ENCODE measurements at regions not wholly inside any gene's neighbourhood (a gene's known extent, or its start where the extent isn't known, plus 50 kb on each side); places are given as distances from the start of the nearest gene placed in this dataset.

- TF ChIP-seq, protein P1, sequence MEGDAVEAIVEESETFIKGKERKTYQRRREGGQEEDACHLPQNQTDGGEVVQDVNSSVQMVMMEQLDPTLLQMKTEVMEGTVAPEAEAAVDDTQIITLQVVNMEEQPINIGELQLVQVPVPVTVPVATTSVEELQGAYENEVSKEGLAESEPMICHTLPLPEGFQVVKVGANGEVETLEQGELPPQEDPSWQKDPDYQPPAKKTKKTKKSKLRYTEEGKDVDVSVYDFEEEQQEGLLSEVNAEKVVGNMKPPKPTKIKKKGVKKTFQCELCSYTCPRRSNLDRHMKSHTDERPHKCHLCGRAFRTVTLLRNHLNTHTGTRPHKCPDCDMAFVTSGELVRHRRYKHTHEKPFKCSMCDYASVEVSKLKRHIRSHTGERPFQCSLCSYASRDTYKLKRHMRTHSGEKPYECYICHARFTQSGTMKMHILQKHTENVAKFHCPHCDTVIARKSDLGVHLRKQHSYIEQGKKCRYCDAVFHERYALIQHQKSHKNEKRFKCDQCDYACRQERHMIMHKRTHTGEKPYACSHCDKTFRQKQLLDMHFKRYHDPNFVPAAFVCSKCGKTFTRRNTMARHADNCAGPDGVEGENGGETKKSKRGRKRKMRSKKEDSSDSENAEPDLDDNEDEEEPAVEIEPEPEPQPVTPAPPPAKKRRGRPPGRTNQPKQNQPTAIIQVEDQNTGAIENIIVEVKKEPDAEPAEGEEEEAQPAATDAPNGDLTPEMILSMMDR (IDR thresholded peaks at IDR 0.05), result no peak
- no peak for TF ChIP-seq POLR2A (IDR thresholded peaks at IDR 0.05)
- Histone ChIP-seq H3K36me3 (no peaks in the 10 kb centered on the region), H3K27ac (no peak overlapping the region), H3K9me3 (no peaks in the 10 kb centered on the region), H3K27me3 (no peaks in the 10 kb centered on the region), H3K4me3 (no peak overlapping the region), H3K4me1 (no peaks in the 10 kb centered on the region)
- intact Hi-C loops (cut with DNase I; ENCODE audit: low total_unique reads), result no loop called here
- no peak for DNase-seq
These were observed 194.1 kb upstream of the CCDC68 start for GRCh38 chr18:55153346-55153745.

DNA sequence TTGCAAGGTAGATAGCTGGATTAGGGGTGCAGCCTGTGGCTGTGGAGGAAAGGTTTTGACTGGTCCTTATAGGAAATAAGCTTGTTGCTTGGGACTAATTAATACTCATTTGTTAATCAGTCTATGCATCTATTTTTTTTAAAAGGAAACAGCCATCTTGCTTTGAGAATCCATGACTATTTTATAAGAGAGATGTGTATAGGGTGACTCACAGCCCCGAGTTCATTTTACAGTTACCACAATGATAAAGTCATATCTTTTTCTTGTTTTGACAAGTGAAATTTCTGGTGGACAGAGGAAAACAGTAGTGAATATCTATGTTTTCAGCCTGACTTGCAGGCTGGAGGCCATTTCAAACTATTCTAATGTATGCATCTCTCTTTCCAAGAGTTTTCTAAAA is 193.5 kb upstream of the CCDC68 start:
- Histone ChIP-seq H3K27me3 (no peaks in the 10 kb centered on the region), H3K9me3 (no peaks in the 10 kb centered on the region), H3K36me3 (no peaks in the 10 kb centered on the region), H3K27ac (no peak overlapping the region), H3K4me1 (no peaks in the 10 kb centered on the region), H3K4me3 (no peak overlapping the region)
- DNase-seq, result no peak
- TF ChIP-seq, protein P1 (IDR thresholded peaks at IDR 0.05), result no peak
- TF ChIP-seq POLR2A (IDR thresholded peaks at IDR 0.05), result no peak
- intact Hi-C loops (cut with DNase I; ENCODE audit: low total_unique reads), result no loop called here

GRCh38 chr18:55149994-55150393 is 190.7 kb upstream of the CCDC68 start:
- TF ChIP-seq POLR2A (IDR thresholded peaks at IDR 0.05), result no peak
- TF ChIP-seq, protein P1 (IDR thresholded peaks at IDR 0.05), result no peak
- Histone ChIP-seq H3K4me3 (no peak overlapping the region), H3K27me3 (no peaks in the 10 kb centered on the region), H3K9me3 (no peaks in the 10 kb centered on the region), H3K4me1 (no peaks in the 10 kb centered on the region), H3K27ac (no peak overlapping the region), H3K36me3 (no peaks in the 10 kb centered on the region)
- intact Hi-C loops (cut with DNase I; ENCODE audit: low total_unique reads), result no loop called here
- peak in 1 of 2 donors; percentile 33 for DNase-seq

- Histone ChIP-seq H3K9me3 (no peaks in the 10 kb centered on the region), H3K36me3 (no peaks in the 10 kb centered on the region), H3K4me1 (no peaks in the 10 kb centered on the region), H3K27ac (no peak overlapping the region), H3K4me3 (no peak overlapping the region), H3K27me3 (no peaks in the 10 kb centered on the region)
- TF ChIP-seq, protein P1 (IDR thresholded peaks at IDR 0.05), result no peak
- no peak for TF ChIP-seq POLR2A (IDR thresholded peaks at IDR 0.05)
- DNase-seq, result no peak
- intact Hi-C loops (cut with DNase I; ENCODE audit: low total_unique reads), result no loop called here
These were observed 188.5 kb upstream of the CCDC68 start for GRCh38 chr18:55147791-55148190.

- Histone ChIP-seq H3K27me3 (no peaks in the 10 kb centered on the region), H3K9me3 (no peaks in the 10 kb centered on the region), H3K4me3 (no peak overlapping the region), H3K4me1 (no peaks in the 10 kb centered on the region), H3K27ac (no peak overlapping the region), H3K36me3 (no peaks in the 10 kb centered on the region)
- no peak for DNase-seq
- intact Hi-C loops (cut with DNase I; ENCODE audit: low total_unique reads), result no loop called here
- no peak for TF ChIP-seq POLR2A (IDR thresholded peaks at IDR 0.05)
- TF ChIP-seq, protein P1 (IDR thresholded peaks at IDR 0.05), result no peak
These were observed 185.1 kb upstream of the CCDC68 start for GRCh38 chr18:55144193-55144930.

Data from uterus (tissue), 3 donors.